ENCODE measurements at regions not wholly inside any gene's neighbourhood (a gene's known extent, or its start where the extent isn't known, plus 50 kb on each side); places are given as distances from the start of the nearest gene placed in this dataset.

- TF ChIP-seq RXRA (IDR thresholded peaks at IDR 0.05; ENCODE audit: insufficient read depth, low read depth, low read length) (no peak), EZH2 (IDR thresholded peaks at IDR 0.05; ENCODE audit: low read depth, low read length, severe bottlenecking) (no peak)
These were observed 249.6 kb upstream of the EDIL3 start (continued) for GRCh38 chr5:84634256-84634655.

Data from H1 (cell line).